Glomerular visceral epithelial cell (primary cell): ENCODE measurements at regions not wholly inside any gene's neighbourhood (a gene's known extent, or its start where the extent isn't known, plus 50 kb on each side); places are given as distances from the start of the nearest gene placed in this dataset.

Experiments used
- DNase-seq: peaks from one replicate; pipeline ENCODE4 v3.0.0-alpha.2; 2016; ENCODE audit errors: extremely low spot score

- no peak for DNase-seq
Measured at GRCh38 chr12:124415064-124415463, 120.2 kb downstream of the RFLNA start.

DNA sequence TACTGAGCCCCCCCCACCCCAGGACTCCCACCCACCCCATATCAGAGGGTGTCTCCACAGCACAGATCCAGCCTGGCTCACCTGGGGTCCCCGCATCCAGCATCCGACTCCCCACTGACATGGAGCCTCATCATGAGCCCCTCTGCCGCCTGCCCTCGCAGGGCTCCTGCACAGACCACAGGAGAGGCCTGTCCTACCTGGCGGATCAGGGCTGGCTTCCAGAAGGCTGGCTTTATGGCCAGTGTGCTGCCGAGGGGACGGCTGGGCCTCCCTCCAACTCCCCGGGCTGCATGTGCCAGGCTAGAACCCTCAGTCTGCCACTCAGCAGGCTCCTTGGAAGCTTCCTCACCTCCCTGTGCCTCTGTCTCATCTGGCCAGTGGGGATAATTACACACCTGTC is 119.0 kb downstream of the RFLNA start:
- DNase-seq = no peak

DNA sequence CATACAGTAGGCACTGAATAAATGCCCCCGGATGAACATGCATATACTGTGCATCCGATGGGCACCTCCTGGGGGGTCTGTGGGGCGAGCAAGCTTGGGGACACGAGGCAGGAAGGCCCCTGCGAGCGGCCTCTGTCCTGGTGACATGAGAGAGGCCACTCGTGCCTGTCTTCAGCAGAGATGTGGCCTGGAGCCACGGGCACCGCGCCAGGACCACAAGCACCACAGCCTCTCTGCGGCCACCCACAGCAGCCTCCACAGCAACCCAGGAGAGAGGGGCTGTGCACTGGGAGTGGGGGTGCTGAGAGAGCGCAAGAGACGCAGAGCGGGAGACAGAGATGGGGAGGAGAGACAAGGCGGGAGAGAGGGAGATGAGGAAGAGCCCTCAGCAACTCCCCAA is 118.5 kb downstream of the RFLNA start:
- no peak for DNase-seq

DNA sequence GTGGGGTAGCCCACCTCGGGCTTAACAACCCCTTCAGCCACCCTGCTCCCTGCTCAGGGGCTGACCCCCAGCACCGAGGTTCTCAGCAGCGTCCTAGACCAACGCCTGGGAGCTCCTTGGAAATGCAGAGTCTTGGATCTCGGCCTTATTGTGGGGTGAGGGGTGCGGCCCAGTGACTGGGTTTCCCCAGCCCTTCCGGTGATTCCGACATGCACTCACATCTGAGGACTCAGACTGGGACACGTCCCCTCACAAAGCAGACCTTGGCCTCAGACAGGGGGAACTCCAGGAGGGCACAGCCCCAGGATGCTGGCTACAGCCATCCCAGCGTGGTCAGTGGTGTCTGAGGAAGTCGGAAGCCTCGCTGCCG is 117.7 kb downstream of the RFLNA start:
- no peak for DNase-seq

GRCh38 chr12:124411953-124412645 is 117.2 kb downstream of the RFLNA start:
- no peak for DNase-seq

DNA sequence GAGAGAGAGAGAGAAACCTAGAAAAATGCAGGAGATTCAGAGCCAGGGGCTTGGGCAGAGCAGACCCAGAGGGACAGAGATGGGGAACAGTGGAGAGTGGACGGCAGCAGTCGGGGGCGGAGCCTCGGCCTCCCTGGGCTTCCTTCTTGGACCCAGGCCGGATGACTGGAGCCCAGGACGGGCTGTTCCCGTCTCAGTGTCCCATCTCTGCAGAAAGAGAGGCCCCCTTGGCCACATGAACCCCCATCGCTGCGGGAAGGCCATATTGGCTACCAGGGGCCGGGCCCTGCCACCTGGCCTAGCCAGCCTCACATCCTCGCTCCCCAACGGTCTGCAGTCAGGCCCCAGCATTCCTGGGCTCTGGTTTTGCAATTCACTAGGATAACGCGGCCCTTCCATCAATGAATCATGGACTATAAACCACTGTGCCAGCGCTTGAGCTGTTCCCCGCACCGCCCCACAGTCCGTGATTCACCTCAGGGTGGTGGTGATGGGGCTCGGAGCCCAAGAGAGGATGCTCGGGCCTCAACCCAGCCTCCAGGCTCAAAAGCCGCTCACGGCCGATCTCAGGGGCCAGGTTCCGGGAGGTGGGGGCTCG is 116.5 kb downstream of the RFLNA start:
- DNase-seq = peak; percentile 86

DNA sequence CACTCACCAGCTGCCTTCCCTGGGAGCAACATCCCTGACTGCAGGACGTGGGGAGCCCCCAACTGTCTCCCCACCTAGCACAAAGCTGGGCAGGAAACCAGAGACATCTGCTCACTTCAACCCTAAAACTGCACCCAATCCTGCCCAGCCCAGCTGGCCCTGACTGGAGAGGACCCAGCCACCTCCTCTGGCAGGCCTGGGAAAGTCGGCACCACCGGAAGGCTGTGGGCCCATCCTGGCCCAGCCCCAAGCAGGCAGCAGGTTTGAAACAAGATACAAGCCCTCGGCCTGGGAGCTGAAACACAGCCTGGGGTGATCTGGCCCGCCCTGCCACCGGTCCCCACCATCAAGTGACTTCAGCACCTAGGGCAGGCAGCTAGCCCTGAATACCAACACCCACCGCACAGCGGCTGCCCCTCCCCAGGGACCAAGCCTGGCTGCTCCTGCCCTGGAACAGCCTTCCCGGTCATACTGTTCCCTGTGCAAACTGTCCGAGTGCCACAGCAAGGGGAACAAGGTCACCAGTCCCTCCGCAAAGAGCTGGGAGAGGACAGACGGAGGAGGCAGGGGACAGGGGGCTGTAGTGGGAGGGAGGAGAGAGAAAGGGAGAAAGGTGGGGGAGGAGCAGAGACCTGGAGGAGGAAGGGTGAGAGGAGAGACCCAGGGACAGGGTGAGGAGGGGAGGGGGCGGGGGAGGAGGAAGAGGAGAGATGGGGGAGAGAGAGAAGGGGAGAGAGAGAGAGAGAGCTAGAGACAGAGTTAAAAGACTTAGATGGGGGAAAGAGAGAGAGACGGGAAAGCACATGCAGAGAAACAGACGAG is 115.7 kb downstream of the RFLNA start:
- no peak for DNase-seq

DNA sequence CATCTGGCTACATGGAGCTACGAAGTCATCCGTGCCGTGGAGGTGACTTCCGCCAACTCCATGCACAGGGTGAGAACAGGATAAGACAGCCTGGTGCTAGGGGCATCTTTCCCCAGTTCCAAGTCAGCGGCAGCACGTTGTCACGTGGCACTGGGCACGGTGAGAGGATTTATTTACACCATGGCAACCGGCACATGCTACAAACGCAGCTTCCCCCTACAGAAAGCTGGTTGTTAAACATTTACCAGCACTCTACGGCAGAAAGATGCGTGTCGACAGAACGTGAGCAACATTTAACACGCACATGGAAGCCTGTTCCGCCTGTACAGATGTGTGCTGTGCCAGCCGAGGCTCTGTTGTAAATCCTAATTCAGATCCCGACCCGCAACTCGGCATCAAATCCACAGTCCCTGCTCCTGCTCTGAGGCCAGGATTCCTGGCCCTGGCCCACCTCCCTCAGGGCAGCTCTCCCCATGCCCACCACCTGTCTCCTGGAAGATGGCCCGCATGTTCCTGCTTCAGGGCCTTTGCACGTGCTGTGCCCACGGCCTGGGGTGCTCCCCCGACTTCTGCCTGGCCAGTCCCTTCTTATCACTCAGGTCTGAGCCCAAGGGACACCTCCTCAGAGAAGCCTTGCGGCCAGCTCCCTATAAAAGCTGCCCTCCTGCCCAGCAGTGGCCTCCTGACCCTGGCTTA is 114.1 kb downstream of the RFLNA start:
- DNase-seq = no peak

DNA sequence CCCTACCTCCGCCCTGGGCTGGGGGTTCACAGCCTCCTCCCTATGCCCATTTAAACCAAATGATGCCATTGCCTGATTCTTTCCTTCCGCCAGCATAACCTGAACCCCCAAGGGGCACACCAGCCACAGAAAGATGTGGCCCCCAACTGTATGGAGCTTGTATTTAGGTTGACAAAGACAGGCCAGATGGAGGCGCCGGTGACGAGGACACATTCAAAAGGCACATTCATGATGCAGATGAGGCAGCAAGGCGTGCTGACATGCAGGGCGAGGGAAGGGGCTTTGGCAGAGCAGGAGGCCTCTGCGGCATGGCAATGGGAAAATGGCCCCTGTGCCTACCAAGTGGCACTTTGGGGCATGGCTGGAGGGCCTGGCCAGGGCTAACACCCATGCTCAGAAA is 112.2 kb downstream of the RFLNA start:
- DNase-seq = no peak

- DNase-seq = no peak
Measured at GRCh38 chr12:124406043-124406442, 111.2 kb downstream of the RFLNA start.

- no peak for DNase-seq
Measured at GRCh38 chr12:124405592-124405991, 110.7 kb downstream of the RFLNA start.

- DNase-seq = no peak
Measured at GRCh38 chr12:124405151-124405550, 110.3 kb downstream of the RFLNA start.

DNA sequence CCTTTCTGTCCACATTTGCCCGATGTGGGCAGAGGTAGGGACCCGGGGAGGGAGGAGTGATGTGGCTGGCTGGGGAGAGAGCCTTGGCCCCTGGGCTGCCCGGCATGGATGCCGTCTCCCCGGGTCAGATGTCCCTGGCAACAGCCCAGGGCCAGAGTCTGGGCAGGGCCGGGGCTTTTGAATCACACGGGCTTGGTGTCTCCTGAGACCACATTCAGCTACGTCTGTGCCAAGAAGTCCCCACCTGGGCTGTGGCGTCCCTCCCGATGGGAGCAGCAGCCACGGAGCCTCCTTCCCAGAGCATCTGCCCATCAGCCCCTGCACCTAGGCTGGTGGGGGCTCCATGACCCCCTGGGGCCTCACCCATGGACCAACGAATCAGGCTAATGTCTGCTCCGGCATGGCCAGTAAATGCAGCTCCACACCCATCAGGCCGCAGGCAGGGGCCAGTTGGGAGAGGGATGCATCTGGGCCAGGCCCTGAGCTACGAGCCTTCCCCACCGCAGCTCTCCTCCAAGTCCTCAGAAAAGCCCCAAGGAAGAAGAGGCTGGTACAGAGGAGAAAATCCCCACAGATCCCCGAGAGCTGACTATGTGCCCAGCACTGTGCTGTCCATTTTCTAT is 109.4 kb downstream of the RFLNA start:
- DNase-seq = no peak

DNA sequence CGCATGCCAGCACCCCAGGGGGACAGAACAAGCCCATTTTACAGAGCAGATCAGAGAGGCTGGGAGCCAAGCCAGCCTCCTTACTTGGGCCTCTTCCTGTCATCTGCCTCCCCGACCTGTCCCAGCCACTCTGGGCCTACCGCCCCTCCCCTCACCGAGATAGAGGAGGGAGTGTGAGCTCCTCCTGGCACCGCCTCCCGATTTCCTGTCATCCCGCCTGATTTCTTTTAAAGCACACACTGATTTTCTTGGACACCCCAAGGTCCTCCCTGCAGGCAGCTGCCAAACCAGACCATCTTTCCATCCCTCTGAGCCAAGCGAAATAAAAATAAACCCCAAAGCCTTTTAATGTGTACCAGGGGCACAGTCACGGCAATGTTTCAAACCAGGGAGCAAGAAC is 108.4 kb downstream of the RFLNA start:
- DNase-seq = no peak

DNA sequence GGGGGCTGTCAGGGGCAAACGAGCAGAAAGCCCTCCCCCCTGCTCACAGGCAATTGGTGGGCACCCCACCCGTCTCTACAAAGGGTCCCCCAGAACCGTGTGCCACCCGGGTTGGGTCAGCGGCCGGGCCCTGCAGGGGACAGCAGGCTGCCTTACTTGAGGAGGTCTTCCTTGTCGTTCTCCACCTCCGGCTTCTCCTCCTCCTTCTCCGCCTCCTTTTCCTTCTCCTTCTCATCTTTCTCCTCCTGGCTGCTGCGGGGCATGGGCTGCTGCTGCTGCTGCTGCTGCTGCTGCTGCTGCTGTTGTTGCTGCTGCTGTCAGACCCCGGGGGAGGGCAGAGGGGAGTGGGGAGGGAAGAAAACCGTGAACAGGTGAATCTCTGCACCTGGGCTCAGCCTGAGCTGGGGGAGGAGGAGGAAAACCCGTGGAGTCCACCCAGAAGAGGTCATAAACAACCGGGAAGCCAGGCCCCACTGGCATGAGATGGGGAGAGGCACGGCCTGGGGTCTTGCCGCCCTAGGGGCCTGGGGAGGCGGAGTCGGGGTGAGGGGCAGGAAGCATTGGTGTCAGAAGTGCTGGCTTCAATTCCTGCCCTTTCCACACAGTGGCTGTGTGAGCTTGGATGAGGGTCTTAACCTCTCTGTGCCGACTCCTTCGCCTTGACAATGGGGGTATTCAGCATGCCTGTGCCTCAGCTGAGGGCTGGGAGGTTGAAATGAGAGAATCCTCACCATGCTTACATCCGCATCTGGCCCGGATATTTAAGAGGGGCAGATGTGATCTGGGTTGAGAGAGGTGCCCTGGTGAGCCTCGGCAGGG is 107.6 kb downstream of the RFLNA start:
- DNase-seq = no peak

DNA sequence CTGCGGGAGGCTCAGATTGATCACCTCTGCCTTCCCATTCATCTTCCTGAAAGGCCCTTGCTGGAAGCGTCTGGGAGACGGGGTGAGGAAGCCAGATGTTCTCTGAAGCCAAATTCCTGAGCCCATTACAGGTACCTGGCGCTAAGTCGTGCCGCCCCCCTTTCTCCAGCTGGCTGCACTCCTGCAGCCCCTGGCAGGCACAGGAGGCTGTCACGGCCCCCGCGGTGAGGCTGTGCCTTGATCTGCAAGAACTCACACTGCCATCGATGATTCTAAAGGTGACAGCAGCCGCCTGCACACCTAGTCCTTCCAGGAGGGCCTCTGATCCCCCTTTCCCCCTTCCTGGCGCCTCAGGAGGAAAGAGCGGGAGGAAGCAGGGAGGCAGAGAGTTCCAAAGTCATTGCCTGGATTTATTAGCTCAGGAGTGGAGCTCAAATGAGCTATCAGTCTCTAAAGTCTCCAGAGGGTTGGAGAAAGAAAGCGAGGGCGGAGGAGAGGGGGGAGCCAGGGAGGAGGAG is 106.9 kb downstream of the RFLNA start:
- no peak for DNase-seq

- no peak for DNase-seq
Measured at GRCh38 chr12:124400124-124400523, 105.2 kb downstream of the RFLNA start.

GRCh38 chr12:124399622-124400021 is 104.7 kb downstream of the RFLNA start:
- no peak for DNase-seq

DNA sequence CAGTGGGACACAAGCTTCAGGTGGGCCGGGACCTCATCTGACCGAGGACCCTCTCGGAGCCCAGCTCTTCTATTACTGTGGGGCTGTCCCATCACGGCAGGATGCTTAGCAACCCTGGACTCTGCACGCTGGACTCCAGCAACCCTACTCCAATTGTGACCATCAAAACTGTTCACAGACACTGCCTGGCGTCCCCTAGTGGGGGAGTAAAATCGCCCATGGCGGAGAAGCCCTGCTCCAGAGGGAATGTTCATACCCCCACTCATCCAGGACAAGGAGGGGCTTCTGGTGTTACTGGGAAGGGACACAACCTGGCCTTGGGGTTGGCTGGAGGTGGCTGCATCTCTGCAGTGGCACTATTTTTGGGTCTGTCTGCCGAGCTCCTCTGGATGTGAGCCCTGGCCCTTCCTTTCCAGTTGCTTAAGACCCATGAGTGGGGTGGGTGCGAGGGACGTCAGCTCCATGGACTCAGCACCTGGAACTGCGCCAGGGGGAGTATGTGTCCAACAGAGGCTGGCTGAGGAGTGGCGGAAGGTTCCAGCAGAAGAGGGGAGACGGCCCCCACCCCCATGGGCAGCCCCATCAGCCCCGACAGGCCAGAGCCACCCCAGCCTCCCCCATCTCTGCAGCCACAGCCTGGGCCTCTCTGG is 103.8 kb downstream of the RFLNA start:
- DNase-seq = no peak

DNA sequence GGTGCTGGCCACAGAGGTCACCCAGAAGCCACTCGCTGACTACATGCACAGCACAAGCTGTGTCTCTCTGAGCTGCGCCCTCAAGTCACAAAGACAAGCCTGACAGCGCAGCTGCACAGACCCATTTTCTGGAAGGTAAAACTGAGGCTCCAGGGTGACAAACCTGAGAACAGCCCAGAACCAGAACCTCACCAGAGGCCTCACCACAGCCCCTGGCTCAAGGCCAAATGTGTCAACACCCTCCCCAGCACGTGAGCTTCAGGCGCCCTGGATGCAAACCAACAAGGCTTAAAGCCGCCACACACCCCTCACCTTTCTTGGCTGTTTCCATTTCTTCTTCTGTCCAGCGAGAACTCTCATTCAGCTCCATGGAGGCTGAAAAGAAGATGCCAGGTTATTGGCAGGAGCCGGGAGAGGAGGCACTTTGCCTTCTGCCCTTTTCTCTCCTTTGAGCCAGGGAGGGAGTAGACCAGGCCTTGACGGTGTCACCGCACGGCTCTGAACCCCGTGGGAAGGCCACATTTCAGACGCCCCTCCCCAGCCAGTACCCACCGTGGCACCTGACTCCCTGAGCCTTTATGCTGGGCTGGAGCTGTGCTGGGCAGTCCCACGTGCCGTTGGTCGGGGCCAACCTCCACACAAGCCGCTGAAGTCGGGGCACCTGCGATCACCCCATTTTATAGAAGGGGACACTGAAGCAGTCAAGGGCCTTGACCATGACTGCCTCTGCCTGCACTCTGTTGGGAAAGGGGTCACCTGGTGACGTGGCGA is 103.1 kb downstream of the RFLNA start:
- DNase-seq = no peak
